ENCODE measurements at regions not wholly inside any gene's neighbourhood (a gene's known extent, or its start where the extent isn't known, plus 50 kb on each side); places are given as distances from the start of the nearest gene placed in this dataset.

GRCh38 chr2:240223631-240224030 is 83.2 kb upstream of the OTOS start:
- TF ChIP-seq CTCF (IDR thresholded peaks at IDR 0.05; ENCODE audit: borderline replicate concordance, extremely low read depth, low read length, poor library complexity, severe bottlenecking) (no peak), EZH2 (IDR thresholded peaks at IDR 0.05; ENCODE audit: borderline replicate concordance, low read depth, low read length, severe bottlenecking) (no peak)
